ENCODE measurements at regions not wholly inside any gene's neighbourhood (a gene's known extent, or its start where the extent isn't known, plus 50 kb on each side); places are given as distances from the start of the nearest gene placed in this dataset.

DNA sequence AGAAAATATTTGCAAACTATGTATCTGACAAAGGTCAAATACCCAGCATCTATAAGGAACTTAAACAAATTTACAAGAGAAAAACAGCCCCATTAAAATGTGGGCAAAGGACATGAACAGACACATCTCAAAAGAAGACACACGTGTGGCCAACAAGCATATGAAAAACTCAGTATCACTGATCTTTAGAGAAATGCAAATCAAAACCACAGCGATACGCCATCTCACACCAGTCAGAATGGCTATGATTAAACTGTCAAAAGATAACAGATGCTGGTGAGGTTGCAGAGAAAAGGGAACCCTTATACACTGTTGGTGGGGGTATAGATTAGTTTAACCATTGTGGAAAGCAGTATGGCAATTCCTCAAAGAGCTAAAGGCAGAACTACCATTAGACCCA, 64.3 kb upstream of the RBMS1 start:
- TF ChIP-seq, protein P1, sequence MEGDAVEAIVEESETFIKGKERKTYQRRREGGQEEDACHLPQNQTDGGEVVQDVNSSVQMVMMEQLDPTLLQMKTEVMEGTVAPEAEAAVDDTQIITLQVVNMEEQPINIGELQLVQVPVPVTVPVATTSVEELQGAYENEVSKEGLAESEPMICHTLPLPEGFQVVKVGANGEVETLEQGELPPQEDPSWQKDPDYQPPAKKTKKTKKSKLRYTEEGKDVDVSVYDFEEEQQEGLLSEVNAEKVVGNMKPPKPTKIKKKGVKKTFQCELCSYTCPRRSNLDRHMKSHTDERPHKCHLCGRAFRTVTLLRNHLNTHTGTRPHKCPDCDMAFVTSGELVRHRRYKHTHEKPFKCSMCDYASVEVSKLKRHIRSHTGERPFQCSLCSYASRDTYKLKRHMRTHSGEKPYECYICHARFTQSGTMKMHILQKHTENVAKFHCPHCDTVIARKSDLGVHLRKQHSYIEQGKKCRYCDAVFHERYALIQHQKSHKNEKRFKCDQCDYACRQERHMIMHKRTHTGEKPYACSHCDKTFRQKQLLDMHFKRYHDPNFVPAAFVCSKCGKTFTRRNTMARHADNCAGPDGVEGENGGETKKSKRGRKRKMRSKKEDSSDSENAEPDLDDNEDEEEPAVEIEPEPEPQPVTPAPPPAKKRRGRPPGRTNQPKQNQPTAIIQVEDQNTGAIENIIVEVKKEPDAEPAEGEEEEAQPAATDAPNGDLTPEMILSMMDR (IDR thresholded peaks at IDR 0.05) = no peak
- Histone ChIP-seq H3K4me3 (ENCODE audit: low read length) (no peak overlapping the region), H3K36me3 (ENCODE audit: insufficient read depth, low read length) (no peaks in the 10 kb centered on the region), H3K9me3 (ENCODE audit: control insufficient read depth in 1 of 2, insufficient read depth in 1 of 2, low read length in 2 of 2) (no peaks in the 10 kb centered on the region), H3K27me3 (ENCODE audit: control insufficient read depth in 1 of 2, insufficient read depth in 2 of 2, low read length in 2 of 2) (no peaks in the 10 kb centered on the region), H3K27ac (ENCODE audit: low read depth in 1 of 2, low read length in 2 of 2) (no peak overlapping the region), H3K4me1 (ENCODE audit: insufficient read depth, low read length) (no peaks in the 10 kb centered on the region)
- intact Hi-C loops (cut with DNase I, micrococcal nuclease) = no loop called here
- H3K36me3 Mint-ChIP-seq (ENCODE audit: low read depth) = no peaks in the 10 kb centered on the region
- peaks cover 8% of the 10 kb centered on the region for H3K9me3 Mint-ChIP-seq
- CTCF ChIA-PET = no interaction called here
- H3K4me1 Mint-ChIP-seq (ENCODE audit: low read depth) = no peaks in the 10 kb centered on the region
- no peak overlapping the region for H3K27ac Mint-ChIP-seq
- POLR2A ChIA-PET = no interaction called here
- H3K4me3 Mint-ChIP-seq = no peak overlapping the region
- no peak for DNase-seq
- H3K27me3 Mint-ChIP-seq = no peaks in the 10 kb centered on the region
- ATAC-seq (ENCODE audit: poor library complexity) = no peak

DNA sequence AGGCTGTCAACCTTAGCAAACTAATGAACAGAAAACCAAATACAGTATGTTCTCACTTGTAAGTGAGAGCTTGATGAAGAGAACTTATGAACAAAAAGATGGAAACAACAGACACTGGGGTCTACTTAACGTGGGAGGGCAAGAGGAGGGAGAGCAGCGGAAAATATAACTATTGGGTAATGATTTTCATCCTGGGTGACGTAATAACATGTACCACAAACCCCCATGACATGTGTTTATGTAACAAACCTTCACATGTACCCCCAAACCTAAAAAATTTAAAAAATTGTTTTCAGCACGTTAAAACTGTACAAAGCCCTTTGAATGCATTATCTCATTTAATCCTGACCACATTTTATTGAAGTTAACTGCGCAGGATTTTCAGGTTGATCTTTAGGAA, 64.9 kb upstream of the RBMS1 start:
- Mint-ChIP-seq H3K9me3 (peaks cover 8% of the 10 kb centered on the region), H3K27ac (no peak overlapping the region), H3K4me3 (no peak overlapping the region), H3K4me1 (ENCODE audit: low read depth) (no peaks in the 10 kb centered on the region), H3K36me3 (ENCODE audit: low read depth) (no peaks in the 10 kb centered on the region), H3K27me3 (no peaks in the 10 kb centered on the region)
- H3K9me3 ChIP-seq (ENCODE audit: control insufficient read depth in 1 of 2, insufficient read depth in 1 of 2, low read length in 2 of 2) = no peaks in the 10 kb centered on the region
- H3K27ac ChIP-seq (ENCODE audit: low read depth in 1 of 2, low read length in 2 of 2) = no peak overlapping the region
- POLR2A ChIA-PET = no interaction called here
- CTCF ChIA-PET = no interaction called here
- no peaks in the 10 kb centered on the region for H3K4me1 ChIP-seq (ENCODE audit: insufficient read depth, low read length)
- no peaks in the 10 kb centered on the region for H3K27me3 ChIP-seq (ENCODE audit: control insufficient read depth in 1 of 2, insufficient read depth in 2 of 2, low read length in 2 of 2)
- no peak overlapping the region for H3K4me3 ChIP-seq (ENCODE audit: low read length)
- TF ChIP-seq, protein P1 (IDR thresholded peaks at IDR 0.05) = no peak
- no peaks in the 10 kb centered on the region for H3K36me3 ChIP-seq (ENCODE audit: insufficient read depth, low read length)
- no peak for ATAC-seq (ENCODE audit: poor library complexity)
- intact Hi-C loops (cut with DNase I, micrococcal nuclease) = no loop called here
- DNase-seq = no peak

DNA sequence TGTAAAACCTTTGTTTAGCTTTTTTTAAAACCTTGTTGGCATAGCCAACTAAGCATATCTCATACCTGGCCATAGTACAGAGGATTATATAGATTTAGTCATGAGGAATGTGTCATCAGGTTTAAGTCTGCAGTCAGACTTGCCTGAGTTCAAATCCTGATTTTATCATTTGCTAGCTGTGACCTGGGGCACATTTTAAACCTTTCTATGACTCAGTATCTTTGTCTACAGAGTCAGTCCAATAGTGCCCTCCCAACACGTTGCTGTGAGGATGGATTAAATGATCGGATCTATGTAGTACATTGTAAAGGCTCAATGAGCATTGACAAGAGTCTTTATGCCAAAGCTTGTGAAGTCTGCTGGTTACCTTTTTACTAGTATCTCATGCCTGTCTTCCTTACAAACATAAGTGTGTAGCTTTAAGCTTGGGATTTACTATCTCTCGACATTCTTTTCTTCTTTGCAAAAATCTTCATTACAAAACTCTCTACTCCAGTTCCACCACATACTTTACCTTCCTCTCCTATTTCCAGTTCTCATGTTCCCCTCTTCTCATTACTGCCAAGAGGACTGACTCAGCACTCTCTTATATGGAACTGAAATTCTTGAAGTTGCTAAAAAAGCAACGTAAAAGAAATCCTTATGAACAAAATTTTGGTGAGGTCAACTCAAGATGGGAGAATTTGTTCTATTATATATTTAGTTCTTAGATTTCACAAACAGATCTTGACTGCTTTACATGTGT, 68.1 kb upstream of the RBMS1 start:
- peaks cover 26% of the 10 kb centered on the region for H3K4me1 Mint-ChIP-seq (ENCODE audit: low read depth)
- POLR2A ChIA-PET = no interaction called here
- H3K36me3 ChIP-seq (ENCODE audit: insufficient read depth, low read length) = no peaks in the 10 kb centered on the region
- H3K4me1 ChIP-seq (ENCODE audit: insufficient read depth, low read length) = no peaks in the 10 kb centered on the region
- ATAC-seq (ENCODE audit: poor library complexity) (no peak), DNase-seq (no peak)
- no peaks in the 10 kb centered on the region for H3K36me3 Mint-ChIP-seq (ENCODE audit: low read depth)
- no peak overlapping the region for H3K4me3 Mint-ChIP-seq
- H3K27me3 Mint-ChIP-seq = no peaks in the 10 kb centered on the region
- no peak overlapping the region for H3K4me3 ChIP-seq (ENCODE audit: low read length)
- CTCF ChIA-PET = no interaction called here
- no peaks in the 10 kb centered on the region for H3K9me3 ChIP-seq (ENCODE audit: control insufficient read depth in 1 of 2, insufficient read depth in 1 of 2, low read length in 2 of 2)
- TF ChIP-seq, protein P1 (IDR thresholded peaks at IDR 0.05) = no peak
- intact Hi-C loops (cut with DNase I, micrococcal nuclease) = no loop called here
- no peak overlapping the region for H3K27ac Mint-ChIP-seq
- no peaks in the 10 kb centered on the region for H3K27me3 ChIP-seq (ENCODE audit: control insufficient read depth in 1 of 2, insufficient read depth in 2 of 2, low read length in 2 of 2)
- peaks cover 4% of the 10 kb centered on the region for H3K9me3 Mint-ChIP-seq
- no peak overlapping the region for H3K27ac ChIP-seq (ENCODE audit: low read depth in 1 of 2, low read length in 2 of 2)
